ENCODE measurements at regions not wholly inside any gene's neighbourhood (a gene's known extent, or its start where the extent isn't known, plus 50 kb on each side); places are given as distances from the start of the nearest gene placed in this dataset.

- TF ChIP-seq CTCF (IDR thresholded peaks at IDR 0.05) (no peak), POLR2AphosphoS5 (IDR thresholded peaks at IDR 0.05) (no peak), POLR2A (IDR thresholded peaks at IDR 0.05) (no peak), EP300 (IDR thresholded peaks at IDR 0.05) (no peak)
Observed at GRCh38 chr1:68344208-68344607, 105.5 kb downstream of the RPE65 start.

Data from sigmoid colon (tissue), 4 donors.